C4-2B (cell line): ENCODE measurements at regions not wholly inside any gene's neighbourhood (a gene's known extent, or its start where the extent isn't known, plus 50 kb on each side); places are given as distances from the start of the nearest gene placed in this dataset.

Experiments
- CTCF ChIP-seq: fragments of 450-650 bp; conservative IDR thresholded peaks from 2 replicates; pipeline ENCODE4 v1.5.1; 2017; ENCODE audit warnings: mild to moderate bottlenecking
- ZFX ChIP-seq: fragments of 450-650 bp; IDR thresholded peaks from 2 replicates; pipeline ENCODE4 v1.6.1; 2017

- no peak for TF ChIP-seq CTCF
- no peak for TF ChIP-seq ZFX
Measured at GRCh38 chr17:36730857-36731490, 129.6 kb downstream of the MRM1 start.
